ENCODE measurements at regions not wholly inside any gene's neighbourhood (a gene's known extent, or its start where the extent isn't known, plus 50 kb on each side); places are given as distances from the start of the nearest gene placed in this dataset.

DNA sequence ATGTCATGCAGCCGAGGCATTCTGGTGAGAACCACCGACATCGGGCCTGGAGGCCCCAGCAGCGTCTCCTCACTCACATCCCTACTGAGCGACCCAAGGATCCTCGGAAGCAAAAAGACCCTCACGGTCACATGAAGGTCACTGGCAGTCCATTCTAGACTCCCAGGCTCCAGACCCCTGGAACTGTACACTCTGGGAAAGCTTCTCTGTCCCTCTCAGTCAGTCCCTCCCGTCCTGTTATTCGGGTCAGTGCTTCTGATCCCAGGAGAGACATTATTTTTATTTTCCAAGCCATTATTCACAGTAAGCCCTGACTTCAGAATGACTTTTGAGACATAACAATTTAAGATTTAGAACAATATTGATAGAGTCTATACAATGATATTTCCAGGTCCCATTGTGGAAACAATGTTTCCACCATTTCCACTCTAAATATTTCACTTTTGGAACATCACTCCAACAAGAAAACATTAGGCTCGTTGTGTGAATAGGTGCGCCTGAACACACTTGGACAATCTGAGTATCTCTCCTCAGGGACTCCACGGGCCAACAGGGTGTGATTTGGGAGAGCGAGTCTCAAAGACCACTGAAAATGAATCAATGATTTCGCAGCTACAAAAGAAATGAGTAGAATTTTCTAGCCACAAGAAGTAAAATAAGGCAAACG, 199.7 kb downstream of the SOD2 start:
- Histone ChIP-seq H3K36me3 (ENCODE audit: control insufficient read depth, insufficient read depth, low read length) (no peaks in the 10 kb centered on the region), H3K27me3 (replicated peaks; ENCODE audit: control insufficient read depth, insufficient read depth, low read length) (no peaks in the 10 kb centered on the region; the same call in 1 of the 2 replicates), H3K4me3 (replicated peaks; ENCODE audit: low read depth, low read length) (no peak overlapping the region)
- TF ChIP-seq, protein P1, sequence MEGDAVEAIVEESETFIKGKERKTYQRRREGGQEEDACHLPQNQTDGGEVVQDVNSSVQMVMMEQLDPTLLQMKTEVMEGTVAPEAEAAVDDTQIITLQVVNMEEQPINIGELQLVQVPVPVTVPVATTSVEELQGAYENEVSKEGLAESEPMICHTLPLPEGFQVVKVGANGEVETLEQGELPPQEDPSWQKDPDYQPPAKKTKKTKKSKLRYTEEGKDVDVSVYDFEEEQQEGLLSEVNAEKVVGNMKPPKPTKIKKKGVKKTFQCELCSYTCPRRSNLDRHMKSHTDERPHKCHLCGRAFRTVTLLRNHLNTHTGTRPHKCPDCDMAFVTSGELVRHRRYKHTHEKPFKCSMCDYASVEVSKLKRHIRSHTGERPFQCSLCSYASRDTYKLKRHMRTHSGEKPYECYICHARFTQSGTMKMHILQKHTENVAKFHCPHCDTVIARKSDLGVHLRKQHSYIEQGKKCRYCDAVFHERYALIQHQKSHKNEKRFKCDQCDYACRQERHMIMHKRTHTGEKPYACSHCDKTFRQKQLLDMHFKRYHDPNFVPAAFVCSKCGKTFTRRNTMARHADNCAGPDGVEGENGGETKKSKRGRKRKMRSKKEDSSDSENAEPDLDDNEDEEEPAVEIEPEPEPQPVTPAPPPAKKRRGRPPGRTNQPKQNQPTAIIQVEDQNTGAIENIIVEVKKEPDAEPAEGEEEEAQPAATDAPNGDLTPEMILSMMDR (IDR thresholded peaks at IDR 0.05; ENCODE audit: insufficient read depth, low read length, poor library complexity, severe bottlenecking): no peak
- DNase-seq (ENCODE audit: extremely low read depth, insufficient read length): no peak

DNA sequence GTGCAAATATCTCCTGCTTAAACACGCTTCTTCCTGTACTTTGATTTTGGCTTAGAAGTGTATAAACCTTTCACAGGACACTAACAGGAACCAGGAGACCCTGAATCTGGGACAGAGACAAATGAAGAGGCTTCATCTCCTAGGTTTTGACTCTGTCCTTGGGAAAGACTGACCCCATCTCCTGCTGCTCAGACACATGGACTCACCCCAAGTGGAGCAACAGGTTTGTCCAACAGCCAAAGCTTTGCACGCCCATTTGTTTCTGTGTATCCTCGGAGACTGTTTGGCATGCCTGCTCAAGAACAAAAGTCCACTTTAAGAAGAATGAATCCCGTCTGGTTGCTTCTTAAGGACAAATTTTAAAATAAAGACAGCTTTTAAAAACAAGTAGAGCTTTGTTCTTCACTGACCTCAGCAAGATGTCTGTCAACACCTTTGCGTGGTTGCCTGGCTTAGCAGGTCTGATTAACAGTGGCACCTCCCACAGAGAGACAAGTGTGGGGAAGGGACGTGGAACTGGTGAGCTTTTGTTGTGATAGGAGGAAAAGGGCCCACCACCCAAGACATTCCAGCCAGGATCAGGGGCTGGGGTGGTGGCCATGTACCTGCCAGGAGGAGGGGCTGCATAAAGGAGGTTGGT, 202.6 kb downstream of the SOD2 start:
- no peak for DNase-seq (ENCODE audit: extremely low read depth, insufficient read length)
- H3K36me3 ChIP-seq (ENCODE audit: control insufficient read depth, insufficient read depth, low read length): no peaks in the 10 kb centered on the region
- H3K27me3 ChIP-seq (replicated peaks; ENCODE audit: control insufficient read depth, insufficient read depth, low read length): no peaks in the 10 kb centered on the region; the same call in 1 of the 2 replicates
- no peak overlapping the region for H3K4me3 ChIP-seq (replicated peaks; ENCODE audit: low read depth, low read length)
- TF ChIP-seq, protein P1 (IDR thresholded peaks at IDR 0.05; ENCODE audit: insufficient read depth, low read length, poor library complexity, severe bottlenecking): no peak

DNA sequence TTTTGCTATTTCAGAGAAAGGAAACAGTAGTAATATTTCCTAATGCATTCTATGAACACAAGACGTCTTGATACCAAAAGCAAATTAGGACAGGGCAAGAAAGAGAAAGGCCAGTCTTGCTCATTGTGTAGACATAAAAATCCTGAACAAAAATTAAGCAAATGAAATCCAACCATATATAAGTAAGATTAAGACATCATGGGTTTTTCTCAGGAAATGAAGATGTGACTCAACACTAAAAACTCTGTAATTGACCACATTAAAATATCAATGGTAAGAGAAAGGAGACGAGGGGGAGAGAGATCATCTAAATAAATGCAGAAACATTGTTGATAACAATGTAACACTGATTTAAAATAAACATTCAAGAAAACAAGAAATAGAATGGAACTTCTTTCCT, 205.4 kb downstream of the SOD2 start:
- no peaks in the 10 kb centered on the region; the same call in none of the 2 replicates for H3K27me3 ChIP-seq (replicated peaks; ENCODE audit: control insufficient read depth, insufficient read depth, low read length)
- TF ChIP-seq, protein P1 (IDR thresholded peaks at IDR 0.05; ENCODE audit: insufficient read depth, low read length, poor library complexity, severe bottlenecking): no peak
- no peaks in the 10 kb centered on the region for H3K36me3 ChIP-seq (ENCODE audit: control insufficient read depth, insufficient read depth, low read length)
- H3K4me3 ChIP-seq (replicated peaks; ENCODE audit: low read depth, low read length): no peak overlapping the region
- DNase-seq (ENCODE audit: extremely low read depth, insufficient read length): no peak

DNA sequence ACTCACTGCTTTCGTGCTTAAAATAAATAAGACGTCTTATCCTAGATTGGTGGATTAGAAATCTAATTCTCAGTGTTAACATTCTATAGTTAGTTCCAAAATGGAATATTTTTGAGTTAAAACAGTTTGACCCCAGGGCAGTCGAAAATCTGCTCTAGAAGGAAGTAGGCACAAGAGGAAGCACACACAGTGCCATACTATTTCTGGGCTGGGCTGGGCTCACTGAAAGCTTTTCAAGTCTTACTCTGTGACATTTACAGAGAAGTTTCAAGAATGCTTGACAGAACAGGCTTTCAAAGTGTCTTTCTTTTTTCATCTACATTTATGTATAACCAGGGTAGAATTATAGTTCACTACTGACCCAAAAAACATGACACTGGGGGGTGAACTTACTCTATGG, 209.8 kb downstream of the SOD2 start:
- DNase-seq (ENCODE audit: extremely low read depth, insufficient read length): no peak
- Histone ChIP-seq H3K36me3 (ENCODE audit: control insufficient read depth, insufficient read depth, low read length) (no peaks in the 10 kb centered on the region), H3K27me3 (replicated peaks; ENCODE audit: control insufficient read depth, insufficient read depth, low read length) (no peaks in the 10 kb centered on the region; the same call in none of the 2 replicates), H3K4me3 (replicated peaks; ENCODE audit: low read depth, low read length) (no peak overlapping the region)
- TF ChIP-seq, protein P1 (IDR thresholded peaks at IDR 0.05; ENCODE audit: insufficient read depth, low read length, poor library complexity, severe bottlenecking): no peak

DNA sequence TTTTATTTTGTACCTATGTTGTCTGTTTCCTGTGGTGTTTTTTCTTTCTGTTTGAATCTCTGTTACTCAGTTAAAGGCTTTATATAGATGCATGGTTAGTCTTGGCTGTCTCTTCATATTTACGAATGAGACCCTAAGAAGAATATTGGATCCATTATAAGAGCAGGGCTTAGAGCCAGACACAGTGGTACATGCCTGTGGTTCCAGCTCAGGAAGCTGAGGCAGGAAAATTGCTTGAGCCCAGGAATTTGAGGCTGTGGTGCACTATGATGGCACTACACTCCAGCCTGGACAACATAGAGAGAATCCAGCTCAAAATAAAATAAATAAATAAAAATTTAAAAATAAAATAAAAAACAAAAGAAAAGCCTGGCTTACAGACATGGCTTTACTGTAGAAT, 211.1 kb downstream of the SOD2 start:
- H3K27me3 ChIP-seq (replicated peaks; ENCODE audit: control insufficient read depth, insufficient read depth, low read length): no peaks in the 10 kb centered on the region; the same call in 1 of the 2 replicates
- H3K36me3 ChIP-seq (ENCODE audit: control insufficient read depth, insufficient read depth, low read length): no peaks in the 10 kb centered on the region
- no peak for DNase-seq (ENCODE audit: extremely low read depth, insufficient read length)
- no peak overlapping the region for H3K4me3 ChIP-seq (replicated peaks; ENCODE audit: low read depth, low read length)
- TF ChIP-seq, protein P1 (IDR thresholded peaks at IDR 0.05; ENCODE audit: insufficient read depth, low read length, poor library complexity, severe bottlenecking): no peak
